ENCODE measurements at regions not wholly inside any gene's neighbourhood (a gene's known extent, or its start where the extent isn't known, plus 50 kb on each side); places are given as distances from the start of the nearest gene placed in this dataset.

- H3K27me3 ChIP-seq (ENCODE audit: control insufficient read depth, insufficient read depth, low read length): no peaks in the 10 kb centered on the region
- no peak for DNase-seq (ENCODE audit: low read depth in 4 of 6, low spot score in 6 of 6)
Measured at GRCh38 chr3:67804578-67804977, 150.2 kb upstream of the SUCLG2 start.

DNA sequence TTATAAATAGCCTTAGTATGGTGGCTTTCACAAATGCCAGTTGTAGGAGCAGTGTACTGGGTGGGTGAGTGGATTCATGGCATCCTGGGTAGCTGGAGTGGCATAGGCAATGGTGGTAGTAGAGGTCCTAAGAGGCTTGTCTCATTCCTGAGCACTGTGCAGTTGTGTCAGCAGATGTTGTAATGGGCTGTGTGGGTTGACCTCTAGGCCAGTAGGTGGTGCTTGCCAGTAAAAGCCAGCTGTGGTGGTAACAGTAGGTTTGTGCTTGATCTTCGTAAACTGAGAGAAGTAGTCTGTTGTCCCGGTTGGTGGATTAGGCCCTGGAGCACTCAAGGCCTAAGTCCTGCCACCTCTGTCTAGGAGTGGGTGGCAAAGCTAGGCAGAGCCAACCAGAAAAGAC is 149.7 kb upstream of the SUCLG2 start:
- whole genome bisulfite sequencing (ENCODE audit: insufficient coverage): 97% methylated on average over 2 of the region's 2 CpGs

More at GRCh38 chr3:67804578-67804977, 150.2 kb upstream of the SUCLG2 start:
- Histone ChIP-seq H3K27ac (ENCODE audit: low read depth, low read length) (no peak overlapping the region), H3K4me3 (ENCODE audit: low read depth, low read length) (no peak overlapping the region), H3K9me3 (ENCODE audit: control insufficient read depth, insufficient read depth, low read length) (no peaks in the 10 kb centered on the region), H3K36me3 (ENCODE audit: control insufficient read depth, insufficient read depth, low read length) (no peaks in the 10 kb centered on the region), H3K4me1 (ENCODE audit: control insufficient read depth, insufficient read depth, low read length) (no peaks in the 10 kb centered on the region)
- 92% methylated on average over 2 of the region's 3 CpGs for WGBS (ENCODE audit: insufficient coverage)

GRCh38 chr3:67798412-67798811 is 144.0 kb upstream of the SUCLG2 start:
- H3K4me1 ChIP-seq (ENCODE audit: control insufficient read depth, insufficient read depth, low read length): no peaks in the 10 kb centered on the region
- no peaks in the 10 kb centered on the region for H3K36me3 ChIP-seq (ENCODE audit: control insufficient read depth, insufficient read depth, low read length)
- H3K27me3 ChIP-seq (ENCODE audit: control insufficient read depth, insufficient read depth, low read length): no peaks in the 10 kb centered on the region
- no peaks in the 10 kb centered on the region for H3K9me3 ChIP-seq (ENCODE audit: control insufficient read depth, insufficient read depth, low read length)
- no peak overlapping the region for H3K4me3 ChIP-seq (ENCODE audit: low read depth, low read length)
- no CpG with 5 or more reads among the region's 1 CpG for WGBS (ENCODE audit: insufficient coverage)
- DNase-seq (ENCODE audit: low read depth in 4 of 6, low spot score in 6 of 6): peak in 1 of 6 donors; percentile 71
- H3K27ac ChIP-seq (ENCODE audit: low read depth, low read length): no peak overlapping the region

More for the DNA sequence above, 149.7 kb upstream of the SUCLG2 start:
- Histone ChIP-seq H3K4me1 (ENCODE audit: control insufficient read depth, insufficient read depth, low read length) (no peaks in the 10 kb centered on the region), H3K27ac (ENCODE audit: low read depth, low read length) (no peak overlapping the region), H3K9me3 (ENCODE audit: control insufficient read depth, insufficient read depth, low read length) (no peaks in the 10 kb centered on the region), H3K27me3 (ENCODE audit: control insufficient read depth, insufficient read depth, low read length) (no peaks in the 10 kb centered on the region), H3K4me3 (ENCODE audit: low read depth, low read length) (no peak overlapping the region), H3K36me3 (ENCODE audit: control insufficient read depth, insufficient read depth, low read length) (no peaks in the 10 kb centered on the region)
- DNase-seq (ENCODE audit: low read depth in 4 of 6, low spot score in 6 of 6): no peak

DNA sequence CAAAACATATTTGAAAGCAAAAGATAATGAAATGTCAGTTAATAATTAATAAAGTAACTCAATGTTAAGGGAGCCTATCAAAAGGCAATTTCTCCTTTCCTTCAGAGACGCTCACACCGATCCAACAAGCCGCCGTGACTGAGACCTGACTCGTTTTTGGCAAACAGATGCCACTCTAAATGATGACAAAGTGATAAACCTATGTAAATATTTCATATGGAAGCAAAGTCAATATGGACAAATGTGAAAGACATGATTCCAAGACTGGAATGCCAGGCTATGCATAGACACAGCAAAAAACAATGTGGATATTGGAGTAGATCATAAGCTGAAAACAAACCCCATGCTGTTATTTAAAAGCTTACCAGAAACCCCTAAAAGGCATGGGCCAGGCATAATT is 137.2 kb upstream of the SUCLG2 start:
- Histone ChIP-seq H3K27ac (ENCODE audit: low read depth, low read length) (no peak overlapping the region), H3K4me1 (ENCODE audit: control insufficient read depth, insufficient read depth, low read length) (no peaks in the 10 kb centered on the region), H3K9me3 (ENCODE audit: control insufficient read depth, insufficient read depth, low read length) (no peaks in the 10 kb centered on the region), H3K4me3 (ENCODE audit: low read depth, low read length) (no peak overlapping the region), H3K27me3 (ENCODE audit: control insufficient read depth, insufficient read depth, low read length) (no peaks in the 10 kb centered on the region), H3K36me3 (ENCODE audit: control insufficient read depth, insufficient read depth, low read length) (no peaks in the 10 kb centered on the region)
- WGBS (ENCODE audit: insufficient coverage): no CpG with 5 or more reads among the region's 5 CpGs
- no peak for DNase-seq (ENCODE audit: low read depth in 4 of 6, low spot score in 6 of 6)

- no peaks in the 10 kb centered on the region for H3K9me3 ChIP-seq (ENCODE audit: control insufficient read depth, insufficient read depth, low read length)
- H3K4me1 ChIP-seq (ENCODE audit: control insufficient read depth, insufficient read depth, low read length): no peaks in the 10 kb centered on the region
- no peak overlapping the region for H3K27ac ChIP-seq (ENCODE audit: low read depth, low read length)
- no peak overlapping the region for H3K4me3 ChIP-seq (ENCODE audit: low read depth, low read length)
- DNase-seq (ENCODE audit: low read depth in 4 of 6, low spot score in 6 of 6): peak in 5 of 6 donors; percentile 1 to 35 (median 12)
- WGBS (ENCODE audit: insufficient coverage): no CpG with 5 or more reads among the region's 2 CpGs
- H3K36me3 ChIP-seq (ENCODE audit: control insufficient read depth, insufficient read depth, low read length): no peaks in the 10 kb centered on the region
- H3K27me3 ChIP-seq (ENCODE audit: control insufficient read depth, insufficient read depth, low read length): no peaks in the 10 kb centered on the region
Measured at GRCh38 chr3:67790043-67790442, 135.6 kb upstream of the SUCLG2 start.

DNA sequence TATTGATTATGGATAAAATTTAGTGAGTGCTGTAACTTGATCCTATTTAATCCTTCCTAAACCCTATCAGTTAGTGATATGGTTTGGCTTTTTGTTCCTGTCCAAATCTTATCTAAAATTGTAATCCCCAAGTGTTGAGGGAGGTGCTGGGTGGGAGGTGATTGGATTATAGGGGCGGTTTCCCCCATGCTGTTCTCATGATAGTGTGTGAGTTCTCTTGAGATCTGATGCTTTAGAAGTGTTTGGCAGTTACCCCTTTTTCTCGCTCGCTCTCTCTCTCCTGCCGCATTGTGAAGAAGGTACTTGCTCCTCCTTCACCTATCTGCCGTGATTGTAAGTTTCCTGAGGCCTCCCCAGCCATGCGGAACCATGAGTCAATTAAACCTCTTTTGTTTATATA is 134.0 kb upstream of the SUCLG2 start:
- no peak overlapping the region for H3K4me3 ChIP-seq (ENCODE audit: low read depth, low read length)
- no peak overlapping the region for H3K27ac ChIP-seq (ENCODE audit: low read depth, low read length)
- no peaks in the 10 kb centered on the region for H3K4me1 ChIP-seq (ENCODE audit: control insufficient read depth, insufficient read depth, low read length)
- H3K27me3 ChIP-seq (ENCODE audit: control insufficient read depth, insufficient read depth, low read length): no peaks in the 10 kb centered on the region
- WGBS (ENCODE audit: insufficient coverage): no CpG with 5 or more reads among the region's 6 CpGs
- H3K36me3 ChIP-seq (ENCODE audit: control insufficient read depth, insufficient read depth, low read length): no peaks in the 10 kb centered on the region
- H3K9me3 ChIP-seq (ENCODE audit: control insufficient read depth, insufficient read depth, low read length): no peaks in the 10 kb centered on the region
- no peak for DNase-seq (ENCODE audit: low read depth in 4 of 6, low spot score in 6 of 6)

GRCh38 chr3:67783281-67784250 is 129.2 kb upstream of the SUCLG2 start:
- Histone ChIP-seq H3K36me3 (ENCODE audit: control insufficient read depth, insufficient read depth, low read length) (no peaks in the 10 kb centered on the region), H3K4me1 (ENCODE audit: control insufficient read depth, insufficient read depth, low read length) (no peaks in the 10 kb centered on the region), H3K27me3 (ENCODE audit: control insufficient read depth, insufficient read depth, low read length) (no peaks in the 10 kb centered on the region), H3K4me3 (ENCODE audit: low read depth, low read length) (no peak overlapping the region), H3K27ac (ENCODE audit: low read depth, low read length) (no peak overlapping the region), H3K9me3 (ENCODE audit: control insufficient read depth, insufficient read depth, low read length) (no peaks in the 10 kb centered on the region)
- no peak for DNase-seq (ENCODE audit: low read depth in 4 of 6, low spot score in 6 of 6)
- 83% methylated on average over 1 of the region's 3 CpGs for WGBS (ENCODE audit: insufficient coverage)

GRCh38 chr3:67781871-67782270 is 127.5 kb upstream of the SUCLG2 start:
- 88% methylated on average over 6 of the region's 7 CpGs for WGBS (ENCODE audit: insufficient coverage)
- H3K4me3 ChIP-seq (ENCODE audit: low read depth, low read length): no peak overlapping the region
- DNase-seq (ENCODE audit: low read depth in 4 of 6, low spot score in 6 of 6): no peak

DNA sequence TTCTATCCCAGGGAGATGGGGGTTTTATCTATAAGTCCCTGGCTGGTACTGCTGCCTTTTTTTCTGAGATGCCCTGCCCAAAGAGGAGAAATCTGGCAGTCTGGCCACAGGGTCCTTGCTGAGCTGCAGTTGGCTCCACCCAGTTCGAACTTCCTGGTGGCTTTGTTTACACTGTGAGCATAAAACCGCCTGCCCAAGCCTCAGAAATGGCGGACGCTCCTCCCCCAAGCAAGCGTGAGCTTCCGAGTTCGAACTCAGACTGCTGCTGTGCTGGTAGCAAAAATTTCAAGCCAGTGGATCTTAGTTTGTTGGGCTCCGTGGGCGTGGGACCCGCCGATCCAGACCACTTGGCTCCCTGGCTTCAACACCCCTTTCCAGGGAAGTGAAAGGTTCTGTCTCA is 126.8 kb upstream of the SUCLG2 start:
- H3K4me3 ChIP-seq (ENCODE audit: low read depth, low read length): no peak overlapping the region
- H3K4me1 ChIP-seq (ENCODE audit: control insufficient read depth, insufficient read depth, low read length): no peaks in the 10 kb centered on the region
- no peak overlapping the region for H3K27ac ChIP-seq (ENCODE audit: low read depth, low read length)
- DNase-seq (ENCODE audit: low read depth in 4 of 6, low spot score in 6 of 6): no peak
- no peaks in the 10 kb centered on the region for H3K27me3 ChIP-seq (ENCODE audit: control insufficient read depth, insufficient read depth, low read length)
- peaks cover 5% of the 10 kb centered on the region for H3K9me3 ChIP-seq (ENCODE audit: control insufficient read depth, insufficient read depth, low read length)
- 94% methylated on average over 10 of the region's 11 CpGs for WGBS (ENCODE audit: insufficient coverage)
- no peaks in the 10 kb centered on the region for H3K36me3 ChIP-seq (ENCODE audit: control insufficient read depth, insufficient read depth, low read length)

More at GRCh38 chr3:67781871-67782270, 127.5 kb upstream of the SUCLG2 start:
- Histone ChIP-seq H3K27me3 (ENCODE audit: control insufficient read depth, insufficient read depth, low read length) (no peaks in the 10 kb centered on the region), H3K27ac (ENCODE audit: low read depth, low read length) (no peak overlapping the region), H3K36me3 (ENCODE audit: control insufficient read depth, insufficient read depth, low read length) (no peaks in the 10 kb centered on the region), H3K4me1 (ENCODE audit: control insufficient read depth, insufficient read depth, low read length) (no peaks in the 10 kb centered on the region), H3K9me3 (ENCODE audit: control insufficient read depth, insufficient read depth, low read length) (peaks cover 4% of the 10 kb centered on the region)

DNA sequence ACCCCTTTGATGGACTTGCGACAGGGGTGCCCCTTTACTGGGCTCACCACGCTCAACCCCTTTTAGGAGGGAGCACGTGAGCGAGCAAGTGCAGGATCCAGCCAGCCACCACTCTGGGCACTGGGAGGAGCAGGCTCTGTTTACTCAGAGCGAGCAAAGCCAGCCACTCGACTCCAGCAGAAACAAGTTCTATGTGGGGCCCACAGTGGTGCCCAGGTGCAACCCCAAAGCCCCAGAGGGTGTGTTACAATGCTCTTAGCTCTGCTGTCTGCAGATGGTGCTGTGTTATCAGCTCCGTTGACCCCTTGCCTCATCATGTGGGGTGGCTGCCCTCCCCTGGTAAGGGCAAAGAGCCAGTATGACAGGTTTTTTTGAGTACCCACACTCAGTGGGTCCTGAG is 120.3 kb upstream of the SUCLG2 start:
- DNase-seq (ENCODE audit: low read depth in 4 of 6, low spot score in 6 of 6): no peak
- Histone ChIP-seq H3K4me3 (ENCODE audit: low read depth, low read length) (no peak overlapping the region), H3K36me3 (ENCODE audit: control insufficient read depth, insufficient read depth, low read length) (no peaks in the 10 kb centered on the region), H3K4me1 (ENCODE audit: control insufficient read depth, insufficient read depth, low read length) (no peaks in the 10 kb centered on the region), H3K9me3 (ENCODE audit: control insufficient read depth, insufficient read depth, low read length) (peaks cover 8% of the 10 kb centered on the region), H3K27ac (ENCODE audit: low read depth, low read length) (no peak overlapping the region), H3K27me3 (ENCODE audit: control insufficient read depth, insufficient read depth, low read length) (no peaks in the 10 kb centered on the region)
- WGBS (ENCODE audit: insufficient coverage): 90% methylated on average over 7 of the region's 7 CpGs

Data from spinal cord (tissue), 9 donors.